ENCODE measurements at regions not wholly inside any gene's neighbourhood (a gene's known extent, or its start where the extent isn't known, plus 50 kb on each side); places are given as distances from the start of the nearest gene placed in this dataset.

DNA sequence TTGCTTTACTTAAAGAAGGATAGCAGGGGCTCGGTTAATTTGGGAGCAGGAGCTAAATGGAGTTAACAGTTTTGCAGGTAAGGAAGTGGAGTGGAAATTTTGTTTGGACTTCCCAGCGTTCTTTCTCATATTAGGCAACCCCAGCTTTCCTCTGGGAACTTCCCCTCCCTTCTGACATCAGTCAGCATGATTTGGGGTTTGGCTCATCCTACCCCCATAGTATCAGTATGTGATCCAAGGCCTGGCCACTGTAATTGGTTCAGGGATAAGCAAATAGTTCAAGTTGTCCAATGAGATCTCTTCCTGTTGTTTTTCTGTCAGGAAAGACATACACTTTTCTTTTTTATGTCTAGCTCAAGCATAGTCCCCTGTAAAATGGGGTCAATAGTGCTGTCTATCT is 125.6 kb upstream of the CDK6 start:
- Histone ChIP-seq H3K36me3 (ENCODE audit: control insufficient read depth in 4 of 4, insufficient read depth in 3 of 4, low read depth in 1 of 4, low read length in 3 of 4) (no peaks in the 10 kb centered on the region), H3K27ac (ENCODE audit: low read depth in 1 of 2, low read length in 2 of 2) (no peak overlapping the region), H3K4me3 (ENCODE audit: low read depth in 1 of 3, low read length in 3 of 3) (no peak overlapping the region), H3K4me1 (ENCODE audit: control insufficient read depth in 4 of 4, insufficient read depth in 4 of 4, low read length in 3 of 4) (no peaks in the 10 kb centered on the region), H3K9ac (ENCODE audit: low read depth in 1 of 2, low read length in 2 of 2) (no peak overlapping the region), H3K9me3 (ENCODE audit: control insufficient read depth in 4 of 4, low read length in 3 of 4) (no peaks in the 10 kb centered on the region), H3K27me3 (ENCODE audit: control insufficient read depth in 4 of 4, insufficient read depth in 4 of 4, low read length in 3 of 4) (peaks cover 0 to under 1% (median 0%) of the 10 kb centered on the region in 4 donors)
- TF ChIP-seq NR2F2 (IDR thresholded peaks at IDR 0.05) (no peak), FOXA2 (IDR thresholded peaks at IDR 0.05) (no peak), FOXA1 (IDR thresholded peaks at IDR 0.05) (no peak), GABPA (IDR thresholded peaks at IDR 0.05 in 1 of 2, conservative IDR thresholded peaks at IDR 0.05 in 1 of 2) (no peak), RAD21 (IDR thresholded peaks at IDR 0.05) (no peak), SP1 (IDR thresholded peaks at IDR 0.05) (no peak), EGR1 (IDR thresholded peaks at IDR 0.05; ENCODE audit: low read depth in 2 of 2) (no peak), HNF4A (conservative IDR thresholded peaks at IDR 0.05) (no peak), JUND (IDR thresholded peaks at IDR 0.05) (no peak)
- TF ChIP-seq, protein P1, sequence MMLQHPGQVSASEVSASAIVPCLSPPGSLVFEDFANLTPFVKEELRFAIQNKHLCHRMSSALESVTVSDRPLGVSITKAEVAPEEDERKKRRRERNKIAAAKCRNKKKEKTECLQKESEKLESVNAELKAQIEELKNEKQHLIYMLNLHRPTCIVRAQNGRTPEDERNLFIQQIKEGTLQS (IDR thresholded peaks at IDR 0.05): no peak
- TF ChIP-seq, protein P2, sequence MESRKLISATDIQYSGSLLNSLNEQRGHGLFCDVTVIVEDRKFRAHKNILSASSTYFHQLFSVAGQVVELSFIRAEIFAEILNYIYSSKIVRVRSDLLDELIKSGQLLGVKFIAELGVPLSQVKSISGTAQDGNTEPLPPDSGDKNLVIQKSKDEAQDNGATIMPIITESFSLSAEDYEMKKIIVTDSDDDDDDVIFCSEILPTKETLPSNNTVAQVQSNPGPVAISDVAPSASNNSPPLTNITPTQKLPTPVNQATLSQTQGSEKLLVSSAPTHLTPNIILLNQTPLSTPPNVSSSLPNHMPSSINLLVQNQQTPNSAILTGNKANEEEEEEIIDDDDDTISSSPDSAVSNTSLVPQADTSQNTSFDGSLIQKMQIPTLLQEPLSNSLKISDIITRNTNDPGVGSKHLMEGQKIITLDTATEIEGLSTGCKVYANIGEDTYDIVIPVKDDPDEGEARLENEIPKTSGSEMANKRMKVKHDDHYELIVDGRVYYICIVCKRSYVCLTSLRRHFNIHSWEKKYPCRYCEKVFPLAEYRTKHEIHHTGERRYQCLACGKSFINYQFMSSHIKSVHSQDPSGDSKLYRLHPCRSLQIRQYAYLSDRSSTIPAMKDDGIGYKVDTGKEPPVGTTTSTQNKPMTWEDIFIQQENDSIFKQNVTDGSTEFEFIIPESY (IDR thresholded peaks at IDR 0.05): no peak
- 74% methylated on average over 2 of the region's 2 CpGs for WGBS
- DNase-seq (ENCODE audit: low spot score): no peak

DNA sequence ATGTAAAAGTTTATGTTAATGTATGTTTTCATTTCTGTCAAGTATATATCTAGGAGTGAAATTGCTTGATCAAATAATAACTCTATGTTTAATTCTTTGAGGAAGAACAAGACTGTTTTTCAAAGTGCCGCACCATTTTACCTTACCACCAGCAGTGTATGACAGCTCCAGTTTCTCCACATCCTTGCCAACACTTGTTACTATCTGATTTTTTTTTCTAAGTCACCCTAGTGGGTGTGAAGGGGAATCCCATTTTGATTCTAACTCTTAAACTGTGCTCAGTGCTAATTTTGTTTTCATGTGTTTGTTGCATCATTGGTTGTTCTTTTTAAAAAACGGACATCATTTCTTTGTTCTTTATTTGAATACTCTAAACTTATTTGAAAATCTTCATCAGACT is 120.2 kb upstream of the CDK6 start:
- WGBS: 92% methylated on average over 2 of the region's 2 CpGs
- Histone ChIP-seq H3K27me3 (ENCODE audit: control insufficient read depth in 4 of 4, insufficient read depth in 4 of 4, low read length in 3 of 4) (no peaks in the 10 kb centered on the region), H3K9ac (ENCODE audit: low read depth in 1 of 2, low read length in 2 of 2) (no peak overlapping the region), H3K9me3 (ENCODE audit: control insufficient read depth in 4 of 4, low read length in 3 of 4) (peaks cover 0 to 10% (median 3%) of the 10 kb centered on the region in 4 donors), H3K36me3 (ENCODE audit: control insufficient read depth in 4 of 4, insufficient read depth in 3 of 4, low read depth in 1 of 4, low read length in 3 of 4) (no peaks in the 10 kb centered on the region), H3K27ac (ENCODE audit: low read depth in 1 of 2, low read length in 2 of 2) (no peak overlapping the region), H3K4me1 (ENCODE audit: control insufficient read depth in 4 of 4, insufficient read depth in 4 of 4, low read length in 3 of 4) (peaks cover 0 to 4% (median 0%) of the 10 kb centered on the region in 4 donors), H3K4me3 (ENCODE audit: low read depth in 1 of 3, low read length in 3 of 3) (no peak overlapping the region)
- no peak for DNase-seq (ENCODE audit: low spot score)
- TF ChIP-seq, protein P3, sequence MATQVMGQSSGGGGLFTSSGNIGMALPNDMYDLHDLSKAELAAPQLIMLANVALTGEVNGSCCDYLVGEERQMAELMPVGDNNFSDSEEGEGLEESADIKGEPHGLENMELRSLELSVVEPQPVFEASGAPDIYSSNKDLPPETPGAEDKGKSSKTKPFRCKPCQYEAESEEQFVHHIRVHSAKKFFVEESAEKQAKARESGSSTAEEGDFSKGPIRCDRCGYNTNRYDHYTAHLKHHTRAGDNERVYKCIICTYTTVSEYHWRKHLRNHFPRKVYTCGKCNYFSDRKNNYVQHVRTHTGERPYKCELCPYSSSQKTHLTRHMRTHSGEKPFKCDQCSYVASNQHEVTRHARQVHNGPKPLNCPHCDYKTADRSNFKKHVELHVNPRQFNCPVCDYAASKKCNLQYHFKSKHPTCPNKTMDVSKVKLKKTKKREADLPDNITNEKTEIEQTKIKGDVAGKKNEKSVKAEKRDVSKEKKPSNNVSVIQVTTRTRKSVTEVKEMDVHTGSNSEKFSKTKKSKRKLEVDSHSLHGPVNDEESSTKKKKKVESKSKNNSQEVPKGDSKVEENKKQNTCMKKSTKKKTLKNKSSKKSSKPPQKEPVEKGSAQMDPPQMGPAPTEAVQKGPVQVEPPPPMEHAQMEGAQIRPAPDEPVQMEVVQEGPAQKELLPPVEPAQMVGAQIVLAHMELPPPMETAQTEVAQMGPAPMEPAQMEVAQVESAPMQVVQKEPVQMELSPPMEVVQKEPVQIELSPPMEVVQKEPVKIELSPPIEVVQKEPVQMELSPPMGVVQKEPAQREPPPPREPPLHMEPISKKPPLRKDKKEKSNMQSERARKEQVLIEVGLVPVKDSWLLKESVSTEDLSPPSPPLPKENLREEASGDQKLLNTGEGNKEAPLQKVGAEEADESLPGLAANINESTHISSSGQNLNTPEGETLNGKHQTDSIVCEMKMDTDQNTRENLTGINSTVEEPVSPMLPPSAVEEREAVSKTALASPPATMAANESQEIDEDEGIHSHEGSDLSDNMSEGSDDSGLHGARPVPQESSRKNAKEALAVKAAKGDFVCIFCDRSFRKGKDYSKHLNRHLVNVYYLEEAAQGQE (IDR thresholded peaks at IDR 0.05): no peak
- TF ChIP-seq RAD21 (IDR thresholded peaks at IDR 0.05): no peak
- TF ChIP-seq FOXA1 (IDR thresholded peaks at IDR 0.05): no peak
- no peak for TF ChIP-seq HNF4A (conservative IDR thresholded peaks at IDR 0.05)
- no peak for TF ChIP-seq GABPA (IDR thresholded peaks at IDR 0.05 in 1 of 2, conservative IDR thresholded peaks at IDR 0.05 in 1 of 2)
- TF ChIP-seq YY1 (IDR thresholded peaks at IDR 0.05): no peak
- TF ChIP-seq, protein P4, sequence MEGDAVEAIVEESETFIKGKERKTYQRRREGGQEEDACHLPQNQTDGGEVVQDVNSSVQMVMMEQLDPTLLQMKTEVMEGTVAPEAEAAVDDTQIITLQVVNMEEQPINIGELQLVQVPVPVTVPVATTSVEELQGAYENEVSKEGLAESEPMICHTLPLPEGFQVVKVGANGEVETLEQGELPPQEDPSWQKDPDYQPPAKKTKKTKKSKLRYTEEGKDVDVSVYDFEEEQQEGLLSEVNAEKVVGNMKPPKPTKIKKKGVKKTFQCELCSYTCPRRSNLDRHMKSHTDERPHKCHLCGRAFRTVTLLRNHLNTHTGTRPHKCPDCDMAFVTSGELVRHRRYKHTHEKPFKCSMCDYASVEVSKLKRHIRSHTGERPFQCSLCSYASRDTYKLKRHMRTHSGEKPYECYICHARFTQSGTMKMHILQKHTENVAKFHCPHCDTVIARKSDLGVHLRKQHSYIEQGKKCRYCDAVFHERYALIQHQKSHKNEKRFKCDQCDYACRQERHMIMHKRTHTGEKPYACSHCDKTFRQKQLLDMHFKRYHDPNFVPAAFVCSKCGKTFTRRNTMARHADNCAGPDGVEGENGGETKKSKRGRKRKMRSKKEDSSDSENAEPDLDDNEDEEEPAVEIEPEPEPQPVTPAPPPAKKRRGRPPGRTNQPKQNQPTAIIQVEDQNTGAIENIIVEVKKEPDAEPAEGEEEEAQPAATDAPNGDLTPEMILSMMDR (IDR thresholded peaks at IDR 0.05; ENCODE audit: low read depth, low read length, missing input control): no peak
- no peak for TF ChIP-seq FOXA2 (IDR thresholded peaks at IDR 0.05)
- TF ChIP-seq SP1 (IDR thresholded peaks at IDR 0.05): no peak
- TF ChIP-seq TAF1 (conservative IDR thresholded peaks at IDR 0.05): no peak
- no peak for TF ChIP-seq NR2F2 (IDR thresholded peaks at IDR 0.05)

All from liver (tissue), 8 donors.